Neural progenitor cell (in vitro differentiated cells): ENCODE measurements at regions not wholly inside any gene's neighbourhood (a gene's known extent, or its start where the extent isn't known, plus 50 kb on each side); places are given as distances from the start of the nearest gene placed in this dataset.

Experiments used
- EZH2 ChIP-seq: fragments of 200-600 bp; sonication (generic); IDR thresholded peaks from 2 replicates; pipeline ENCODE4 v1.6.1; 2017; ENCODE audit warnings: antibody characterized with exemption, mild to moderate bottlenecking, moderate library complexity
- EZH2phosphoT487 ChIP-seq: fragments of 200-600 bp; sonication (generic); IDR thresholded peaks from 2 replicates; pipeline ENCODE4 v1.6.1; 2017; ENCODE audit warnings: antibody characterized with exemption
- TF ChIP-seq, protein P1 (sequence below): fragments of 200-600 bp; sonication (generic); IDR thresholded peaks from 2 replicates; pipeline ENCODE4 v1.5.1; 2017; ENCODE audit warnings: antibody characterized with exemption, mild to moderate bottlenecking

DNA sequence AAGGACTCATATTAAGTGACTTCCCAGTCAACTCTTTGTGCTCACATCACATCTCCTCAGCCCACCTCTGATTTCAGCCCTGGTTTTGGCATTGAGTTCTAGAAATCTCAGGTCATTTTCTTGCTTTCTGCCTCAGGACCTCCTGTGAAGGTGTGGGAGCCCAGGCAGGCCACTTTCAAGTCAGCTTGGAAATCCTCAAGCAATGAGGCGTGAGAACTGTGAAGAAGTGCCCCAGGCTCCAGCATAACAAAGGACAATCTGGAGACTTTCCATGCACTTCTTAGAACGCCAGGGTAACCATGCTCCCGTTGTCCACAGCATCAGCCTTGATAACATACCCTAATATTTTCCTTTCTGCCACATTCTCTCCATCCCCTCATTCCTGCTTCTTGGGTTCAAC, 131.2 kb upstream of the MAP3K1 start:
- TF ChIP-seq, protein P1, sequence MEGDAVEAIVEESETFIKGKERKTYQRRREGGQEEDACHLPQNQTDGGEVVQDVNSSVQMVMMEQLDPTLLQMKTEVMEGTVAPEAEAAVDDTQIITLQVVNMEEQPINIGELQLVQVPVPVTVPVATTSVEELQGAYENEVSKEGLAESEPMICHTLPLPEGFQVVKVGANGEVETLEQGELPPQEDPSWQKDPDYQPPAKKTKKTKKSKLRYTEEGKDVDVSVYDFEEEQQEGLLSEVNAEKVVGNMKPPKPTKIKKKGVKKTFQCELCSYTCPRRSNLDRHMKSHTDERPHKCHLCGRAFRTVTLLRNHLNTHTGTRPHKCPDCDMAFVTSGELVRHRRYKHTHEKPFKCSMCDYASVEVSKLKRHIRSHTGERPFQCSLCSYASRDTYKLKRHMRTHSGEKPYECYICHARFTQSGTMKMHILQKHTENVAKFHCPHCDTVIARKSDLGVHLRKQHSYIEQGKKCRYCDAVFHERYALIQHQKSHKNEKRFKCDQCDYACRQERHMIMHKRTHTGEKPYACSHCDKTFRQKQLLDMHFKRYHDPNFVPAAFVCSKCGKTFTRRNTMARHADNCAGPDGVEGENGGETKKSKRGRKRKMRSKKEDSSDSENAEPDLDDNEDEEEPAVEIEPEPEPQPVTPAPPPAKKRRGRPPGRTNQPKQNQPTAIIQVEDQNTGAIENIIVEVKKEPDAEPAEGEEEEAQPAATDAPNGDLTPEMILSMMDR, result no peak
- TF ChIP-seq EZH2phosphoT487 (no peak), EZH2 (no peak)
